ENCODE measurements at regions not wholly inside any gene's neighbourhood (a gene's known extent, or its start where the extent isn't known, plus 50 kb on each side); places are given as distances from the start of the nearest gene placed in this dataset.

DNA sequence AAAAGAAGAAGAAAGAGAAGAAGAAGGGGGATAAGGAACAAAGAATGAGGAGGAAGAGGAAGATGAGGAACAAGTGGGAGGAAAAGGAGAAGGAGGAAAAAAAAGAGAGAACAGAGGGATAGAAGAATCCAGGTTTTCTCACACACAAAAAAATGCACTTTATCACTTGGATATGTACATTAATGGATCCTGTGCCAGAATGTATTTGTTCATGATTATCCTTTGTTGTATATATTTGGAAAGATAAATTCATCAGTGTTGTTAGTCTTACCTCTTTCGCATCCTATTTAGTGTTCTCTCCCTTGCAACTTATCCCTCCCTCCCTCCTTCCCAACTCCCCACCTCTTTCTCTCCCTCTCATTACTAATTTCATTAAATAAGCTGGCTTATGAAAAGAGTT, 298.8 kb downstream of the SLCO4C1 start:
- DNase-seq (ENCODE audit: insufficient read length, low spot score): no peak
- FAIRE-seq: no peak
- TF ChIP-seq POU2F2 (IDR thresholded peaks at IDR 0.05; ENCODE audit: low read depth, low read length): no peak
- no peak for TF ChIP-seq TAF1 (IDR thresholded peaks at IDR 0.05; ENCODE audit: low read depth, low read length)
- no peak for TF ChIP-seq POLR2AphosphoS5 (IDR thresholded peaks at IDR 0.05; ENCODE audit: low read depth, low read length)
- TF ChIP-seq POLR2A (IDR thresholded peaks at IDR 0.05; ENCODE audit: low read depth, low read length): no peak
- no peak for TF ChIP-seq SPI1 (IDR thresholded peaks at IDR 0.05; ENCODE audit: low read depth, low read length)
- TF ChIP-seq PAX5 (IDR thresholded peaks at IDR 0.05; ENCODE audit: insufficient read depth, low read length, severe bottlenecking): no peak

DNA sequence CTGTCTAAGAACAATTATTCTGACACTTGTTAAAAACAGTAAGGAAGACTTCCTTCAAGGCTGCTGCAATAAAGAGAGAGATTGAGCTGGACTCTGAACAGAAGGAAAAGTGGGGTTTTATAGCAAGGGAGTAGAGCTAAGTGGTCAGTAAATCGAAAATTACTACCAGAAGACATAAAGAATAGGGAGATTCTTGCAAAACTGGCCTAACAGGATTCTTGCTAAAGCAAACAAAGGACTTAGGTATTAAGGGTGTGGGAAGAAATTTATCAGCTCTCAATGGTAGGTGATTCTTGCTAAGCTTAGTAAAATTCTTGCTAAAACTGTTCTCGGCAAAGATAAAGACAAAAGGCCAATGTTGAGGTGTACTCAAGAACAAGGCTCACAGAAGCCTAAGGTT, 300.5 kb downstream of the SLCO4C1 start:
- FAIRE-seq: no peak
- TF ChIP-seq PAX5 (IDR thresholded peaks at IDR 0.05; ENCODE audit: insufficient read depth, low read length, severe bottlenecking): no peak
- TF ChIP-seq POLR2AphosphoS5 (IDR thresholded peaks at IDR 0.05; ENCODE audit: low read depth, low read length): no peak
- TF ChIP-seq POLR2A (IDR thresholded peaks at IDR 0.05; ENCODE audit: low read depth, low read length): no peak
- no peak for TF ChIP-seq POU2F2 (IDR thresholded peaks at IDR 0.05; ENCODE audit: low read depth, low read length)
- TF ChIP-seq TAF1 (IDR thresholded peaks at IDR 0.05; ENCODE audit: low read depth, low read length): no peak
- no peak for TF ChIP-seq SPI1 (IDR thresholded peaks at IDR 0.05; ENCODE audit: low read depth, low read length)
- DNase-seq (ENCODE audit: insufficient read length, low spot score): no peak

- DNase-seq (ENCODE audit: insufficient read length, low spot score) (no peak), FAIRE-seq (no peak)
- TF ChIP-seq TAF1 (IDR thresholded peaks at IDR 0.05; ENCODE audit: low read depth, low read length) (no peak), PAX5 (IDR thresholded peaks at IDR 0.05; ENCODE audit: insufficient read depth, low read length, severe bottlenecking) (no peak), POLR2A (IDR thresholded peaks at IDR 0.05; ENCODE audit: low read depth, low read length) (no peak), POU2F2 (IDR thresholded peaks at IDR 0.05; ENCODE audit: low read depth, low read length) (no peak), POLR2AphosphoS5 (IDR thresholded peaks at IDR 0.05; ENCODE audit: low read depth, low read length) (no peak), SPI1 (IDR thresholded peaks at IDR 0.05; ENCODE audit: low read depth, low read length) (no peak)
Measured at GRCh38 chr5:101991486-101991885, 304.6 kb downstream of the SLCO4C1 start.

DNA sequence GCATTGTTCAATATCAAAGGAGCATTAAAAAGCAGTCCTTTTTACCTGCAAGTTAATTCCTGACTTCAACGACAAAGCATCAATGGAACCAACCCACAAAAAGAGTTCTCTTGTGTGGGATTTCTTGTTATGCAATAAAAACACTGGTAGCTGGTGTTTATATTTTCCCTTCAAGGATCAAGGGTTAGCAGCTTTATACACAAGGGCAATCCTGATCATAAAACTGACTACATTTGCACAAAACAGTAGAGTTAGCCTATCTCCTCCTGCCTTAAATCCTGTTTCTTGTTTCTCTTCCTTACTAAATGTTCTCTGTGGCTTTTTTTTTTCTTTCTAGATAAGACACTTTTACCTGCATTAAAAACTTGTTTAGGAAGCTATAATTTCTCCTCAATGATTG, 306.4 kb downstream of the SLCO4C1 start:
- FAIRE-seq: no peak
- no peak for DNase-seq (ENCODE audit: insufficient read length, low spot score)
- no peak for TF ChIP-seq SPI1 (IDR thresholded peaks at IDR 0.05; ENCODE audit: low read depth, low read length)
- no peak for TF ChIP-seq TAF1 (IDR thresholded peaks at IDR 0.05; ENCODE audit: low read depth, low read length)
- TF ChIP-seq PAX5 (IDR thresholded peaks at IDR 0.05; ENCODE audit: insufficient read depth, low read length, severe bottlenecking): no peak
- TF ChIP-seq POLR2AphosphoS5 (IDR thresholded peaks at IDR 0.05; ENCODE audit: low read depth, low read length): no peak
- TF ChIP-seq POU2F2 (IDR thresholded peaks at IDR 0.05; ENCODE audit: low read depth, low read length): no peak
- no peak for TF ChIP-seq POLR2A (IDR thresholded peaks at IDR 0.05; ENCODE audit: low read depth, low read length)

DNA sequence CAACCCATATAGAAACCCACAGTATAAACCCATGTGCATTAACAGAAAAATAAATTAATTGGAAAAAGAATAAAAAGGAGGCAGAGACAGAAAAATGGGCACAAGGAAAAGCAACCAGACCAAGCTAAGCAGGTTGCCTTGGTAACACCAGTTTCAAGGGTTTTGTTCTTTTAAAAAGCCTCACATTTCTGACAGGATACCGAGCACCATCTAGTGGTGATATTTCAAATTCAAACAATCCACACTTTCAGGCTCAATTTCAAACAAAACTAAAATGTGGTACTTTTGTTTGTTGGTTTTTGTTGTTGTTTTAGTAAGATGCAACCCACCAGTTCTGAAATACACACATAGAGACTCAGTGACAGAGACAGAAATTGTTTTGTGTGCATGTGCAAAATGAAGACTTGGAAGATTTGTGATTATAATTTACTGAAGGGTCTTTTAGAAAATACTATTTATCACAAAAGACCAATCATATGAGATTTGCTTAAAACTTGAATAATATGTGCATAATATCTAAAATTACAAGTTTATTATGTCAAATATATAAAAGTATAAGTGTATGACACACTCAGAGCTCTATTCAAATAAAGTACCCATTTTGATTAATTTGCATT, 318.2 kb downstream of the SLCO4C1 start:
- TF ChIP-seq PAX5 (IDR thresholded peaks at IDR 0.05; ENCODE audit: insufficient read depth, low read length, severe bottlenecking) (no peak), TAF1 (IDR thresholded peaks at IDR 0.05; ENCODE audit: low read depth, low read length) (no peak), POLR2AphosphoS5 (IDR thresholded peaks at IDR 0.05; ENCODE audit: low read depth, low read length) (no peak), POLR2A (IDR thresholded peaks at IDR 0.05; ENCODE audit: low read depth, low read length) (no peak), SPI1 (IDR thresholded peaks at IDR 0.05; ENCODE audit: low read depth, low read length) (no peak), POU2F2 (IDR thresholded peaks at IDR 0.05; ENCODE audit: low read depth, low read length) (no peak)
- FAIRE-seq (peak; percentile 50), DNase-seq (ENCODE audit: insufficient read length, low spot score) (peak; percentile 18)

DNA sequence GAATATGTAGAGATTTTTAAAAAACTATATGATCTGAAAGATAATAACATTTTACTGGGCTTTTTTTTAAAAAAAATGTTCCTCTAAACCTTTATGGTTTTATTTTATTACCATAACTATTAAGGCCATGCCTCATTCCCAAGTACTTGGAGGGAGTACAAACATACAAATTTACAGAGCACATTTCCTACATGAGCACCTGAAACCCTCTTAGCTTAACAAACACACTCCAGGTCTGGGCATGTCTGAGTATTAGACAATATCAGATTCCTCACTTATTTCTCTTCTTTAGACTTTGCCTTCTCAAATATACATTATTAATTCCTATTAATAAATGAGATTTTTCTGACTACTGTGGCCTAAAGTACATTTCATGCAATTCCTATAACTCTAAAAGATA, 319.2 kb downstream of the SLCO4C1 start:
- TF ChIP-seq PAX5 (IDR thresholded peaks at IDR 0.05; ENCODE audit: insufficient read depth, low read length, severe bottlenecking) (no peak), SPI1 (IDR thresholded peaks at IDR 0.05; ENCODE audit: low read depth, low read length) (no peak), TAF1 (IDR thresholded peaks at IDR 0.05; ENCODE audit: low read depth, low read length) (no peak), POU2F2 (IDR thresholded peaks at IDR 0.05; ENCODE audit: low read depth, low read length) (no peak), POLR2AphosphoS5 (IDR thresholded peaks at IDR 0.05; ENCODE audit: low read depth, low read length) (no peak), POLR2A (IDR thresholded peaks at IDR 0.05; ENCODE audit: low read depth, low read length) (no peak)
- DNase-seq (ENCODE audit: insufficient read length, low spot score) (no peak), FAIRE-seq (no peak)

- no peak for TF ChIP-seq POU2F2 (IDR thresholded peaks at IDR 0.05; ENCODE audit: low read depth, low read length)
- no peak for TF ChIP-seq PAX5 (IDR thresholded peaks at IDR 0.05; ENCODE audit: insufficient read depth, low read length, severe bottlenecking)
- TF ChIP-seq POLR2AphosphoS5 (IDR thresholded peaks at IDR 0.05; ENCODE audit: low read depth, low read length): no peak
- TF ChIP-seq SPI1 (IDR thresholded peaks at IDR 0.05; ENCODE audit: low read depth, low read length): no peak
- TF ChIP-seq POLR2A (IDR thresholded peaks at IDR 0.05; ENCODE audit: low read depth, low read length): no peak
- no peak for TF ChIP-seq TAF1 (IDR thresholded peaks at IDR 0.05; ENCODE audit: low read depth, low read length)
- FAIRE-seq: no peak
- no peak for DNase-seq (ENCODE audit: insufficient read length, low spot score)
Measured at GRCh38 chr5:101969742-101970141, 326.3 kb downstream of the SLCO4C1 start.

GRCh38 chr5:101966476-101966875, 329.6 kb downstream of the SLCO4C1 start:
- no peak for TF ChIP-seq POLR2A (IDR thresholded peaks at IDR 0.05; ENCODE audit: low read depth, low read length)
- no peak for TF ChIP-seq POU2F2 (IDR thresholded peaks at IDR 0.05; ENCODE audit: low read depth, low read length)
- TF ChIP-seq SPI1 (IDR thresholded peaks at IDR 0.05; ENCODE audit: low read depth, low read length): no peak
- TF ChIP-seq POLR2AphosphoS5 (IDR thresholded peaks at IDR 0.05; ENCODE audit: low read depth, low read length): no peak
- no peak for TF ChIP-seq PAX5 (IDR thresholded peaks at IDR 0.05; ENCODE audit: insufficient read depth, low read length, severe bottlenecking)
- TF ChIP-seq TAF1 (IDR thresholded peaks at IDR 0.05; ENCODE audit: low read depth, low read length): no peak
- DNase-seq (ENCODE audit: insufficient read length, low spot score) (no peak), FAIRE-seq (no peak)

DNA sequence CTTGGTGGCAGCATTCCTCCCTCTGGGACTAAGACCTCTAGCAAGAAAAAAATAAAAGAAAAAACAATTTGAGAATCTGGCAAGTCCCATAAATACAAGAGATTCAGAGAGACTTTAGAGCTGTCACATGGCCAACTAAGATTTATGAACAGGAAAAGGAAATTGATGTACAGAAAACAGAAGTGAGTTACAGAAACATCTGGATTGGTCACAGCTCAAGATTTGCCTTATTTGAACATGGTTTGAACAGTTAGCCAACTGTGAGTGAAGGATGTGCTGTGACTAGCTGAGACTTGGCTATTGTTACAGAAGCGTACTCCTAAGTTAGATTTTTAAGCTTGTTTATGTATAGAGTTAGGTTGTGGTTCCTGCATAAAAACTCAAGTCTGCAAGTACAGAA, 340.2 kb downstream of the SLCO4C1 start:
- DNase-seq (ENCODE audit: insufficient read length, low spot score) (no peak), FAIRE-seq (no peak)
- TF ChIP-seq POU2F2 (IDR thresholded peaks at IDR 0.05; ENCODE audit: low read depth, low read length) (no peak), SPI1 (IDR thresholded peaks at IDR 0.05; ENCODE audit: low read depth, low read length) (no peak), POLR2AphosphoS5 (IDR thresholded peaks at IDR 0.05; ENCODE audit: low read depth, low read length) (no peak), TAF1 (IDR thresholded peaks at IDR 0.05; ENCODE audit: low read depth, low read length) (no peak), POLR2A (IDR thresholded peaks at IDR 0.05; ENCODE audit: low read depth, low read length) (no peak), PAX5 (IDR thresholded peaks at IDR 0.05; ENCODE audit: insufficient read depth, low read length, severe bottlenecking) (no peak)
